ENCODE measurements at regions not wholly inside any gene's neighbourhood (a gene's known extent, or its start where the extent isn't known, plus 50 kb on each side); places are given as distances from the start of the nearest gene placed in this dataset.

DNA sequence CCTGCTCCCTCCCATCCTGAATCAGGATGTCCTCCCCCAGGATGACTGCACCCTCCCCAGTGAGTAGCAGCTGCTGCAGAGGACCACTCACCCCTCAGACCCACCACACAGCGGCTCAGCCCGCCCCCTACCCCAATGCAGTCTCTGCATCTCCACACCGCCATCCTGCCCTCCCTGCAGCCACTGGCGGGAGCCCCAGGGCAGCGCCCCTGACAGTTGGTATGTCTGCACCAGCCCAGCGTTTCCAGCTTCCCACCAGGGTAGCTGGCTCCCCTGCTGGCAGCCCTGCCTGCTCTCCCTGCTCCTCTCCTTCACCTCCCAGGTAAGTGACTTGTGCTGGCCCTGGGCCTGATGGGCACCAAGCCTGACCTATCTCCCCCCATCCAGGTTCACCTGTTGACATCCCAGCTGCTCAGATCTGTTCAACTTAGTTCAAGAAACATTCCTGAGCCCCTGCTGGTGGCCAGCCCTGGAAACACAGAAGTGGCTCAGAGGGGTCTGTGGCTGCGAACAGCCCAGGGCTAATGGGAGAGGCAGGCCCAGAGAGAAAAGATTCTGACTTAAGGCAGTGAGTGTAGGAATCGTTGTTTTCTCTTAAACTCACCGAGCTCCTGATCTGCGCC, 117.7 kb upstream of the RAB6C start:
- Histone ChIP-seq H3K9me3 (ENCODE audit: low read length) (no peaks in the 10 kb centered on the region), H3K4me1 (ENCODE audit: insufficient read depth, low read length) (no peaks in the 10 kb centered on the region), H3K27me3 (ENCODE audit: insufficient read depth, low read length) (no peaks in the 10 kb centered on the region), H3K36me3 (ENCODE audit: insufficient read depth, low read length) (no peaks in the 10 kb centered on the region), H2AFZ (ENCODE audit: low read depth, low read length) (no peak overlapping the region), H3K4me3 (ENCODE audit: low read length) (no peak overlapping the region)

DNA sequence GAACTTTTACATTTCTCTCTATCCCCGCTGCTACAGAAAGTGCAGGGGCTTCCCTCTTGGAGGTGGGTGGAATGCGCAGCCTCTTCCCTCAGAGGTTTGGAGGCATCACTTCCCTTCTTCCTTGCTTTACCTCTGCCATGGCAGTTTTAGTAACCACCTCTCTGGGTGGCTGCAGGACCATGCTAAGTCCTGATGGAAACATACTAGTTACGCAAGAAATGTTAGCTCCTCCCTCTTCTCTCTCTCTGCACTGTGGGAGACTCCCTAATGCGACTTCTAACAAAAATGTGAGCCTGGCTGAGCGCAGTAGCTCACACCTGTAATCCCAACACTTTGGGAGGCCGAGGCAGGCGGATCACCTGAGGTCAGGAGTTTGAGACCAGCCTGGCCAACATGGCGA, 116.8 kb upstream of the RAB6C start:
- H3K36me3 ChIP-seq (ENCODE audit: insufficient read depth, low read length), result no peaks in the 10 kb centered on the region
- no peaks in the 10 kb centered on the region for H3K27me3 ChIP-seq (ENCODE audit: insufficient read depth, low read length)
- H3K4me1 ChIP-seq (ENCODE audit: insufficient read depth, low read length), result no peaks in the 10 kb centered on the region
- no peak overlapping the region for H2AFZ ChIP-seq (ENCODE audit: low read depth, low read length)
- no peaks in the 10 kb centered on the region for H3K9me3 ChIP-seq (ENCODE audit: low read length)
- no peak overlapping the region for H3K4me3 ChIP-seq (ENCODE audit: low read length)

DNA sequence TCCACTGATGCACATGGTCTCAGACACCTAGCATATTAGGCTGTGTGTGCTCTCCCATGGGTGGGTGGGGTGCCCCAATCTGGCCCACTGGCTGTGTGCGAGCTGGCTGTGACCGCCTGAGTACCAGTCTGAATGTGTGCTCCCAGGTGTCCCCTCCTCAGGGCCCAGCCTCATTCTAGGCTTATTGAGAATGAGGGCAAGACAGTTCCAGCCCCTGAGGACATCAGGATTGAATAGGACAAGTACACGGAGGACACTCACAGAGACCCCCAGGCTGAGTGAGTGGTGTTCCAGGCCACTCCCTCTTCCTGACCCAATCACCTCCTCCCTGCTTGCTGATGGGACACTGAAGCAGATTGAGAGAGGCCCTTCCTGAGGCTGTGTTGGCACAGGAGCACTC, 116.1 kb upstream of the RAB6C start:
- no peak overlapping the region for H2AFZ ChIP-seq (ENCODE audit: low read depth, low read length)
- H3K27me3 ChIP-seq (ENCODE audit: insufficient read depth, low read length), result no peaks in the 10 kb centered on the region
- H3K36me3 ChIP-seq (ENCODE audit: insufficient read depth, low read length), result no peaks in the 10 kb centered on the region
- H3K9me3 ChIP-seq (ENCODE audit: low read length), result no peaks in the 10 kb centered on the region
- no peak overlapping the region for H3K4me3 ChIP-seq (ENCODE audit: low read length)
- no peaks in the 10 kb centered on the region for H3K4me1 ChIP-seq (ENCODE audit: insufficient read depth, low read length)

DNA sequence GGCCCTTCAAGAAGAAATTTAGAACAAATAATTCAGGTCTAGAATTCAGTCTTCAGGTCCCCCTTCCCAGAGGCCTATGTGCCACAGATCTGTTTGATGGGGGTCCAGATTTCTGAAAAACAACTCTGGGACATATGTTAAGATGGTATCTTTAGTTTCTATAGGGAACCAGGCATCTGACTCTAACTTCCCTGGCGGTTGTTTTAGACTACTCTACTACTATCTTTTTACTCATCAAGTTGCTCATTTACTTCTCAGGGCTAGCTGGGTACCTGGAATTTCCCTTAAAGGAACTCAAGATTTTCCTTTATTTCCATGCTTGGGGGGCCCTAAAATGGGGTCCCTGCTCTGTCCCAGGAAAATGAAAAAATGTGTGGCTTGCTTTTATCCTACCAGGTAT, 114.7 kb upstream of the RAB6C start:
- Histone ChIP-seq H3K27me3 (ENCODE audit: insufficient read depth, low read length) (no peaks in the 10 kb centered on the region), H3K36me3 (ENCODE audit: insufficient read depth, low read length) (no peaks in the 10 kb centered on the region), H3K4me1 (ENCODE audit: insufficient read depth, low read length) (no peaks in the 10 kb centered on the region), H2AFZ (ENCODE audit: low read depth, low read length) (no peak overlapping the region), H3K9me3 (ENCODE audit: low read length) (no peaks in the 10 kb centered on the region), H3K4me3 (ENCODE audit: low read length) (no peak overlapping the region)

DNA sequence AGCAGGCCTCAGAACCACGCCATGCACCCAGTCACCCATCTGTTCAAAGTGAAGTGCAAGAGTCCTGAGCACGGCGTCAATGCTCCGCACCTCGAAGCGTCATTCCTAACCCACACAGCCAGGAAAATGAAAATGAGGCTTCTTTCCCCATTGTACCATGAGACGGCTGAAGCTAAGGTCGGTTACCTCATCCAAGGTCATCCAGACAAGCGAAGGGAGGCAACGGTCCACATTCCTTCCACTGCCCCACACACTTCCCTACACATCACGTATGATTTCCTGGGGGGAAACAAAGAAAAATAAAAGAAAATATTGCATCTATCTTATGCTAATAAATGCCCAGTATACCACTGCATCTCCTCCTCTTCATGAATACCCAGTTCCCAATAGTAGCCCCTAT, 113.5 kb upstream of the RAB6C start:
- no peak overlapping the region for H2AFZ ChIP-seq (ENCODE audit: low read depth, low read length)
- H3K4me1 ChIP-seq (ENCODE audit: insufficient read depth, low read length), result peaks cover 6% of the 10 kb centered on the region
- H3K36me3 ChIP-seq (ENCODE audit: insufficient read depth, low read length), result no peaks in the 10 kb centered on the region
- H3K9me3 ChIP-seq (ENCODE audit: low read length), result no peaks in the 10 kb centered on the region
- H3K4me3 ChIP-seq (ENCODE audit: low read length), result no peak overlapping the region
- no peaks in the 10 kb centered on the region for H3K27me3 ChIP-seq (ENCODE audit: insufficient read depth, low read length)

DNA sequence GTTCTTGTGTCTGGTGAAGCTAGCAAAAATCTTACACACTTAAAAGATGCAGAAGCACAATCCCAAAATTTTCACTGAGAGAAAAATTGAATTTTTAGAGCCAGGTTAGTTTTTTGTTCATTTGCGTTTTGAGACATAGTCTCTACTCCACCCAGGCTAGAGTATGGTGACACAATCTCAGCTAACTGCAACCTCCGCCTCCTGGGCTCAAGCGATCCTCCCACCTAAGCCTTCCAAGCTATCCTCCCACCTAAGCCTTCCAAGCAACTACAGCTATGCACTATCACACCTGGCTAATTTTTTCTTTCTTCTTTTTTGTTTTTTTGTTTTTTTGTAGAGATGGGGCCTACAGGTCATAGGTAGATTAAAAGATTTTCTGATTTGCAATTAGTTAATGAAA, 113.1 kb upstream of the RAB6C start:
- Histone ChIP-seq H3K9me3 (ENCODE audit: low read length) (no peaks in the 10 kb centered on the region), H3K4me1 (ENCODE audit: insufficient read depth, low read length) (peaks cover 8% of the 10 kb centered on the region), H3K4me3 (ENCODE audit: low read length) (no peak overlapping the region), H2AFZ (ENCODE audit: low read depth, low read length) (no peak overlapping the region), H3K36me3 (ENCODE audit: insufficient read depth, low read length) (no peaks in the 10 kb centered on the region), H3K27me3 (ENCODE audit: insufficient read depth, low read length) (no peaks in the 10 kb centered on the region)

DNA sequence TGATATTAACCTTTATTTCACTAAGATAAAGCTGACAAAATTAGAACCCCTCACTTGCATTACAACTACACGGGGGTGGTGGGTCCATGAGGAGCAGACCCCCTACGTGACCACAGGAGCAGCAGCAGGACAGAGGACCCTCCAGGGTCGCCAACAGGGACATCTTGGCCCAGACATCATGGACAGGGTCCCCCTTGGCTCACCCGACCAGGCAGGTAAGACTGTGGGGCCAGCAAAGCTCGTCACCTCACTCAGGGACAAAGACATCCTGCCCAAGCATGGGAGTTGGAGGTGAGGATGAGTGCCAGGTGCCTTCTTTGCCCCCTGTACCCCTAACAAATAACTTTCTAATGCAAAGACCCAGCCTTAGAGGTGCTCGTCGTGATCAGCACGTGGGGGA, 111.3 kb upstream of the RAB6C start:
- H2AFZ ChIP-seq (ENCODE audit: low read depth, low read length), result no peak overlapping the region

DNA sequence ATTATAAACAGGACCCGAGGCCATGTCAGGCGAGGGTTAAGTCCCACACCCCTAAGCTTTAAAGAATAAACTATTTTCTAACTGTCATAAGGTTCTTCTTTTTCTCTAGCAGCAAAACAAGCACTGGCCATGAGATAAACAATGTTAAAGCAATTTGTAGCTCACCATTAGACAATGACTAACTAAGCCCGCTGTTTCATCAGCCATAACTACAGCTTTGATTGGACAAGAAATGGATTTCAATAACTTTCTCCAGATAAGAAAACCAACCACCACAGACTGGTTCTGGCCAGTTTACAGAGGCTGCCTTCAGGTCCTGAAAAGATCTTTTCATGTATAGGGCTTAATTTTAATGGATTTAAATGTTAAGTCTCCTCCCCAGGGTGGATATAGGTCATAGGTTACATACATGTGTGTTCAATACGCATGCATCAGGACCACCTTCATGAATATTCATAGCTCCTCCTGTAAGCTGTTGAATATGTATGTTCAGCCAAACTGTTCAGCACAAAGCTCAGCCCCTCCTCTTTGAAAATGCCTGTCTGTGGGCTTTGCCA, 108.7 kb upstream of the RAB6C start:
- Histone ChIP-seq H3K36me3 (ENCODE audit: insufficient read depth, low read length) (no peaks in the 10 kb centered on the region), H3K4me3 (ENCODE audit: low read length) (no peak overlapping the region), H2AFZ (ENCODE audit: low read depth, low read length) (no peak overlapping the region), H3K4me1 (ENCODE audit: insufficient read depth, low read length) (peaks cover 12% of the 10 kb centered on the region), H3K27me3 (ENCODE audit: insufficient read depth, low read length) (no peaks in the 10 kb centered on the region), H3K9me3 (ENCODE audit: low read length) (no peaks in the 10 kb centered on the region)

More for the DNA sequence above, 111.3 kb upstream of the RAB6C start:
- Histone ChIP-seq H3K4me1 (ENCODE audit: insufficient read depth, low read length) (peaks cover 12% of the 10 kb centered on the region), H3K9me3 (ENCODE audit: low read length) (no peaks in the 10 kb centered on the region), H3K27me3 (ENCODE audit: insufficient read depth, low read length) (no peaks in the 10 kb centered on the region), H3K36me3 (ENCODE audit: insufficient read depth, low read length) (no peaks in the 10 kb centered on the region), H3K4me3 (ENCODE audit: low read length) (no peak overlapping the region)

DNA sequence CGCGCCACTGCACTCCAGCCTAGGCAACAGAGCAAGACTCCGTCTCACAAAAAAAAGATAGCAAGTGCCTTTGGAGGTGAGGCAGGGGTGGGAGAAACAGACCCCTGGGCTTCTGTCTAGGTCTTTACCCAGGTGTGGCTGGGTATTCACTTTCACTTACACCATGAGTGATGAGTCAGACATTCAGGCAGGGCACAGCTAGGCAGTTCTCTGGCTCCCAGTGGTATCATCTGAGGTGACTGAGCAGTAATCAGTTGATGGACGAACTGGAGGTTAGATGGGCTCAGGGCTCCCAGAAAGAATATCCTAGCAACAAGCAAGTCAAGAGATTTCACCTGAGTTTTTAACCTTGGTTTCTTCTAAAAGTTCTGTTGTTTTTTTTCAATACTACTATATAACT, 107.0 kb upstream of the RAB6C start:
- Histone ChIP-seq H3K36me3 (ENCODE audit: insufficient read depth, low read length) (no peaks in the 10 kb centered on the region), H3K4me3 (ENCODE audit: low read length) (no peak overlapping the region), H2AFZ (ENCODE audit: low read depth, low read length) (no peak overlapping the region), H3K27me3 (ENCODE audit: insufficient read depth, low read length) (no peaks in the 10 kb centered on the region), H3K4me1 (ENCODE audit: insufficient read depth, low read length) (peaks cover 20% of the 10 kb centered on the region), H3K9me3 (ENCODE audit: low read length) (no peaks in the 10 kb centered on the region)

DNA sequence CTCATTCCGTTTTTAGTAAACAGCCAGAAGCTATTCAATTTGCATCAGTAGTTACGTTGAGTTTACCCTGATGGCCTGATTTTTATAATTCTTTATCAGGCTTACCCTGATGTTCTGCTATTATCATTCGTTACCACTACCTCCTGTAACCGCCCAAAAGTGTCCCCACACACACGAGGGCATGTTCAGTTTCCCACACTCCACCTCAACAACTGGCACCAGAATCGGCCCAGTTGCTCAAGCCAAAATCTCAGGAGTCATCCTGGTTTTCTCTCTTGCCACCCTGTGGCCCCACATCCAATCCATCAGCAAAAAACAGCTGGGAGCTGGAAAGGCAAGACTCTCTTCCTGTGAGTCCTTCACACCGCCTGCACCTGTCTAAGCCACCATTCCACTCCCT, 102.9 kb upstream of the RAB6C start:
- peaks cover 16% of the 10 kb centered on the region for H3K4me1 ChIP-seq (ENCODE audit: insufficient read depth, low read length)
- H3K4me3 ChIP-seq (ENCODE audit: low read length), result peak overlapping the region; percentile 99
- peaks cover 6% of the 10 kb centered on the region for H3K27me3 ChIP-seq (ENCODE audit: insufficient read depth, low read length)
- H2AFZ ChIP-seq (ENCODE audit: low read depth, low read length), result peak overlapping the region; percentile 93
- H3K36me3 ChIP-seq (ENCODE audit: insufficient read depth, low read length), result no peaks in the 10 kb centered on the region
- H3K9me3 ChIP-seq (ENCODE audit: low read length), result no peaks in the 10 kb centered on the region

DNA sequence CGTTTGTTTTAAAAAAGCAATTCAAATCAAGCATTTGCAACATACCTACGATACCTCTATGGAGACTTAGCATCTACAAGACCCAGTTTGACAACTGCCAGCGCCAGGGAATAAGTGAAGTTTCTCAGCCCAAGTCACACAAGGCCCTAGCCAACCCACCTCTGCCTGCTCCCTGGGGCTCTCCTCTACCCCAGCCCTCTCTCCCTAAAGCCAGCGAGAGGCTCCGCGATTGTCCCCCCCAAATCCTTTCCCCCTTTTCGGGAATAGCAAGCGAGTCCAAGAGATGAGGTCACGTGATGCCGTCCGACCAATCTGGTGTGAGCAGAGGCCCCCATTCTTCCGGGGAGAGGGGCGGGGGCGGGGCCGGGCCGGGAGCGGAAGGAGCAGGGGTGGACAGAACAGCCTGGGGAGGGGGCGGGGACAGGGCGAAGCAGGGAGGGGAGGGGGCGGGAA, 102.2 kb upstream of the RAB6C start:
- Histone ChIP-seq H3K9me3 (ENCODE audit: low read length) (no peaks in the 10 kb centered on the region), H3K4me1 (ENCODE audit: insufficient read depth, low read length) (peaks cover 14% of the 10 kb centered on the region), H2AFZ (ENCODE audit: low read depth, low read length) (peak overlapping the region; percentile 93), H3K27me3 (ENCODE audit: insufficient read depth, low read length) (peaks cover 13% of the 10 kb centered on the region), H3K4me3 (ENCODE audit: low read length) (peak overlapping the region; percentile 99), H3K36me3 (ENCODE audit: insufficient read depth, low read length) (no peaks in the 10 kb centered on the region)

DNA sequence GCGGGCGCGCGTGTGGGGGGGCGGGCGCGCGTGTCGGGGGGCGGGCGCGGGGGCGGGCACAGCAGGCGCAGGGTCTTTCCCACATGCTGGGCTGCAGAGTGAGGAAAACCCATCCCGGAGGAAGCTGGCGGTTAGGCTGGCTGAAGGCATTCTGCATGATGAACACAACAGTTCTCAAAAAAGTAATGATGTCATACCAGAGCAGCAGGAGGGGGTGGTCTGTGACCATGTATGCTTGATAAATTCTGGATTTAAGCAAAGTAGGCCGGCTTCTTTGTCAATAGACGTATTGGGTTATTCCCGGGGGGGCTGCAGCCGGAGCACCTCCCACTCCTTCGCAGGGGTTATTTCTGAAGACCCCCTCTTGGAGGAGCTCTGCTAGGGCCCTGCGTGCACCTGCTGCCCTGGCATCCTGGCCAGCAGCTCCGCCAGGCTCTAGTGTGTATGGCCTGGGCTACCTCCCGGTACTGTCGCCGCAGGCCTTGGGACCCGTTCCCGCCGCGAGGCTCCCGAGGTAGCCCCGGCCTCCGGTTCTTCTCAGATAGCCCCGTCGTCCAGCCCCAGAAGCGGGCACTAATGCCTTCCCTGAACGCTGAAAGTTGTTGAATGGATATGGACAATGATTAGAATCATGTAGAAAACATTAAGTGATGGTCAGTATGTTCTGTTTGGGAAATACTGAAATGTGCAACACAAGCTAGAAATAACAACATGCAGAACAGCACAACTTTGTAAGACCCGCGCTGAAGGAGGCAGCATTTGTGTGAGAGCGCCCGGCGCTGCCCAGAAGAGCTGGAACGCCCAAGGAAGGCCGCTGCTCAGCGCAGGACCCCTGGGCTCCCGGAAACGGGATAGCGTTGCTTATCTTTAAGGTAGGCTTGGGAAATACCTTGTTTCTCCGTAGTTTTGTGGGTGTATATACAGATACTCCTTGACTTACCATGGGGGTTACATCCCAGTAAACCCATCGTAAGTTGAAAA, 101.4 kb upstream of the RAB6C start:
- Histone ChIP-seq H3K4me1 (ENCODE audit: insufficient read depth, low read length) (peaks cover 14% of the 10 kb centered on the region), H2AFZ (ENCODE audit: low read depth, low read length) (peak overlapping the region; percentile 48), H3K27me3 (ENCODE audit: insufficient read depth, low read length) (peaks cover 19% of the 10 kb centered on the region), H3K4me3 (ENCODE audit: low read length) (peak overlapping the region; percentile 62), H3K9me3 (ENCODE audit: low read length) (no peaks in the 10 kb centered on the region), H3K36me3 (ENCODE audit: insufficient read depth, low read length) (no peaks in the 10 kb centered on the region)

DNA sequence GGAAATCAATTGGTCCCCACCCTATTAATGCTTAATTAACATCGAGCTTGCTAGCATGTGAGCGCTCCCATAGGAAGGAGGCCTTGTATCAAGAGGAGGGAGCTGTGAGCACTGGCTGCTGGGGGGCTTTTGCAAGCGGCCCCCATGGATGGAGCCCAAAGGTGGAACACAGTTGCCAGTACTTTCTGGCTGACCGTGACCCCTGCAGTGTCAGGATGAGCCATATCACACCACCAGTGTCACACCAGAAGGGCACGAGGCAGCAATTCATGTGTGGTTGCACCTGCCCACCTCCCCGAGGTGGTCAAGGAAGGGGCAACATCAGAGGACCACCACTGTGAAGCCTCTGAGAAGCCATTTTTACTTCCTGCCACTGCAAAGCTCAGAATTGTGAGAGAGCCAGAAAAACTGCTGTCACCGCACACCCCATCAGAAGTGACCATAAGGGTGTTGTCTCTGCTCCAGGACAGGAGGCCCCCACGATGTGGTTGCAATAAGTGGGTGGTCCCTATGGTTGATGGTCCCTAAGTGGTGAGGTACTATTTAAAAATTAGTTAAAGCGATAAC, 99.8 kb upstream of the RAB6C start:
- Histone ChIP-seq H2AFZ (ENCODE audit: low read depth, low read length) (no peak overlapping the region), H3K36me3 (ENCODE audit: insufficient read depth, low read length) (no peaks in the 10 kb centered on the region), H3K27me3 (ENCODE audit: insufficient read depth, low read length) (peaks cover 21% of the 10 kb centered on the region), H3K4me1 (ENCODE audit: insufficient read depth, low read length) (peaks cover 14% of the 10 kb centered on the region), H3K9me3 (ENCODE audit: low read length) (no peaks in the 10 kb centered on the region), H3K4me3 (ENCODE audit: low read length) (no peak overlapping the region)
